Adrenal gland (tissue), 9 donors: ENCODE measurements at regions not wholly inside any gene's neighbourhood (a gene's known extent, or its start where the extent isn't known, plus 50 kb on each side); places are given as distances from the start of the nearest gene placed in this dataset.

Experiments
- DNase-seq, 7 donors: peaks; one replicate each; pipeline ENCODE4 v3.0.0-alpha.2; 2019 to 2020
- H3K27ac ChIP-seq, 5 donors: fragments of 200-600 bp; sonication (generic) in 4 of 5; 1 replicate in 3 of 5; 2 replicates in 2 of 5; pipeline versions ENCODE4 v1.5.1 to v1.8.0; 2016 to 2020; ENCODE audit warnings: mild to moderate bottlenecking in 1 of 5
- H3K27me3 ChIP-seq: fragments of 200-600 bp; 2 replicates; pipeline ENCODE4 v1.8.0; 2021
- H3K36me3 ChIP-seq, 2 donors: fragments of 200-600 bp; replicated peaks in 1 of 2; 1 replicate in 1 of 2; 2 replicates in 1 of 2; pipeline versions ENCODE4 v1.5.1 to v1.8.0; 2018 to 2022
- H3K4me1 ChIP-seq, 2 donors: fragments of 200-600 bp; replicated peaks in 1 of 2; 1 replicate in 1 of 2; 2 replicates in 1 of 2; pipeline versions ENCODE4 v1.5.1 to v1.8.0; 2018 to 2021
- H3K4me3 ChIP-seq, 4 donors: fragments of 200-600 bp; sonication (generic) in 3 of 4; one replicate each; pipeline ENCODE4 v1.5.1; 2016 to 2018
- H3K9me3 ChIP-seq, 3 donors: fragments of 200-600 bp; sonication (generic) in 1 of 3; replicated peaks in 1 of 3; 1 replicate in 2 of 3; 2 replicates in 1 of 3; pipeline versions ENCODE4 v1.5.1 to v1.8.0; 2016 to 2021
- POLR2A ChIP-seq, 2 donors: fragments of 450-650 bp; IDR thresholded peaks; one replicate each; pipeline ENCODE4 v1.6.1; 2017; ENCODE audit warnings: antibody characterized with exemption in 2 of 2, mild to moderate bottlenecking in 2 of 2, moderate library complexity in 1 of 2
- WGBS, 4 donors: extraction: QIAGEN DNeasy Blood & Tissue Kit in 2 of 4; methylation state at CpG; one replicate each; pipeline versions ENCODE4 v1.1.5 to v1.1.7; 2013 to 2017; 5-methylcytosine and 5-hydroxymethylcytosine counted together
- intact Hi-C, 2 donors: fragments of 100-400 bp; cut with DNase I; formaldehyde crosslinking; loops; one replicate each; pipeline versions ENCODE4 v1.14.1 to v1.15.0; 2022 to 2023
- TF ChIP-seq, protein P1 (sequence below), 6 experiments: fragments of 450-650 bp in 4 of 6; fragments of 200-600 bp in 2 of 6; sonication (generic) in 1 of 6; IDR thresholded peaks; 1 replicate in 5 of 6; 2 replicates in 1 of 6; pipeline versions ENCODE4 v1.5.1 to v1.8.0; 2016 to 2021; ENCODE audit warnings: antibody characterized with exemption in 6 of 6, mild to moderate bottlenecking in 2 of 6, moderate library complexity in 1 of 6
- donor health status: healthy with polysubstance abuse.
- donor health status: Bipolar disorder and iron deficiency.
- donor health status: DM: yes; HTN: yes; CAD: no.
- donor health status: DM: no; HTN: no; CAD: no.
- donor health status: DM: no; HTN: no; CAD: no.

DNA sequence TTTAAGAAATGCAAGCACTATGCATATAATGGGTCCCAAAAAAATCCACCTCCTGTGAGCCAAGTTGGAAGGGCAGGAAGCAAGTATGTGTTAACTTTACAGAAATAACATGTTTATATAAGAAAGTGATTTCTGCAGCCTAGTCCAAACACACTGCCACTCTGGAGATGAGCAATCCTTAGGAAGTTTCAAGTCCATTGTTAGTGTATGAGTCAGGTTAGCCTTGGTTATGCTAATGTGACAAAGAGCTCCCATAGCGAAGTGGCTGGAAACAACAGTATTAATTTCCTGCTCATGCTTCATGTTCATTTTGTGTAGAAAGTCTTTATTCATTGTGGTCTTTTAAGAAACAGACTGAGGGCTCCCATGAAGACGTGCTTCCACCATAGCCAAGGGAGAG lies 121.4 kb downstream of the TBXT start:
- WGBS, 4 donors: 57 to 80% (median 69%) methylated on average over 2 of the region's 2 CpGs
- no peak for DNase-seq
- intact Hi-C loops: no loop called here
- TF ChIP-seq, protein P1, sequence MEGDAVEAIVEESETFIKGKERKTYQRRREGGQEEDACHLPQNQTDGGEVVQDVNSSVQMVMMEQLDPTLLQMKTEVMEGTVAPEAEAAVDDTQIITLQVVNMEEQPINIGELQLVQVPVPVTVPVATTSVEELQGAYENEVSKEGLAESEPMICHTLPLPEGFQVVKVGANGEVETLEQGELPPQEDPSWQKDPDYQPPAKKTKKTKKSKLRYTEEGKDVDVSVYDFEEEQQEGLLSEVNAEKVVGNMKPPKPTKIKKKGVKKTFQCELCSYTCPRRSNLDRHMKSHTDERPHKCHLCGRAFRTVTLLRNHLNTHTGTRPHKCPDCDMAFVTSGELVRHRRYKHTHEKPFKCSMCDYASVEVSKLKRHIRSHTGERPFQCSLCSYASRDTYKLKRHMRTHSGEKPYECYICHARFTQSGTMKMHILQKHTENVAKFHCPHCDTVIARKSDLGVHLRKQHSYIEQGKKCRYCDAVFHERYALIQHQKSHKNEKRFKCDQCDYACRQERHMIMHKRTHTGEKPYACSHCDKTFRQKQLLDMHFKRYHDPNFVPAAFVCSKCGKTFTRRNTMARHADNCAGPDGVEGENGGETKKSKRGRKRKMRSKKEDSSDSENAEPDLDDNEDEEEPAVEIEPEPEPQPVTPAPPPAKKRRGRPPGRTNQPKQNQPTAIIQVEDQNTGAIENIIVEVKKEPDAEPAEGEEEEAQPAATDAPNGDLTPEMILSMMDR (IDR thresholded peaks at IDR 0.05): no peak
- TF ChIP-seq POLR2A (IDR thresholded peaks at IDR 0.05): no peak
- no peaks in the 10 kb centered on the region for H3K9me3 ChIP-seq
- no peaks in the 10 kb centered on the region for H3K4me1 ChIP-seq
- no peaks in the 10 kb centered on the region for H3K27me3 ChIP-seq
- no peak overlapping the region for H3K27ac ChIP-seq
- H3K4me3 ChIP-seq: no peak overlapping the region
- H3K36me3 ChIP-seq: no peaks in the 10 kb centered on the region

DNA sequence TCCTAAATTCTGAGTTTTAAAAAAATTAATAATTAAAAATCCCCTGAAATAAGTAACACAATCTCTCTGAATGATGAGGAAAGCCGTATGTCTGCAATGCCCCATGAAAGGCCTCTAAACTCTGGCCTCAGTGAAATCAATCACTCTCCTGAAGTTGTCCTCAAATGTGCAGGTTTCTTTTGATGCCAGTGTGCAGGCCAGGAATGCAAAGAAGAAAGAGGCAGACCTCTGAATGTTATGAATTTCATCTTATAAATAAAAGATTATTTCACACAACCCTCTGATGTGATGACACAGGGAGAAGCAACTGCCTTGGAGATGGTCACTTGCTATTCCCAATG lies 121.8 kb downstream of the TBXT start:
- no peak overlapping the region for H3K27ac ChIP-seq
- no peaks in the 10 kb centered on the region for H3K4me1 ChIP-seq
- intact Hi-C loops: no loop called here
- no peak overlapping the region for H3K4me3 ChIP-seq
- H3K36me3 ChIP-seq: no peaks in the 10 kb centered on the region
- no peaks in the 10 kb centered on the region for H3K9me3 ChIP-seq
- H3K27me3 ChIP-seq: no peaks in the 10 kb centered on the region
- TF ChIP-seq, protein P1 (IDR thresholded peaks at IDR 0.05): no peak
- no peak for TF ChIP-seq POLR2A (IDR thresholded peaks at IDR 0.05)
- 35 to 59% (median 45%) methylated on average over 1 of the region's 1 CpG for WGBS, 4 donors
- no peak for DNase-seq

DNA sequence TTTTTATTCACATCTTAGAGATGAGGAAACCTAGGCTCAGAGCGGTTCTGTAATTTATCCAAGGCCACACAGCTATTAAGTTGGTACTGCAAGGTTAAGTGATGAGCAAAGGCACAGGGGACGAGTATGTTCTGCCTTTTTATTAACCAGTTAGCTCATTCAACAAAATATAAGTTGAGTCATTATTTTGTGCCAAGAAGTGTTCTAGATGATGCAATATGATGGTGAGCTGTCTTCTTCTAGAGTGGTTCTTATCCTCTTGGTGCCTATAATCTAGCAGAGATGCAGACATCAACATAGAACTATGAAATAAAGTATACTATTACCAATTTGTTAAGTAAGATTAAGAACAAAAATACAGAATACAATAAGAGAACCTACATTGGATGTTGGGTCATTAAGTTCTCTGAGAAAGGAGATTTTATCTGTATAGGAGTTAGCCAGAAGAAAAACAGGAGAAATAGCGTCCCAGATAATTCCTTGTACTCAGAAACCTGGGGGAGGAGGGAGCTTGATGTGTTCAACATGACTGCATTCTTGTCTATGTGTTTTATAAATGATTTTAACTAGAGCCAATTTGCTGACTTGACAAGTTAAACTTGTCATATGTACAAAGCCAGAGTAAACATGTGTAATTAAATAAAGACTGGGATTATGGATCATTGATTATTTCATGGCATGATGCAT lies 122.3 kb downstream of the TBXT start:
- no peak for DNase-seq
- no peak overlapping the region for H3K4me3 ChIP-seq
- H3K36me3 ChIP-seq: no peaks in the 10 kb centered on the region
- no peaks in the 10 kb centered on the region for H3K27me3 ChIP-seq
- no peaks in the 10 kb centered on the region for H3K9me3 ChIP-seq
- intact Hi-C loops: no loop called here
- H3K4me1 ChIP-seq: no peaks in the 10 kb centered on the region
- TF ChIP-seq, protein P1 (IDR thresholded peaks at IDR 0.05): no peak
- TF ChIP-seq POLR2A (IDR thresholded peaks at IDR 0.05): no peak
- no peak overlapping the region for H3K27ac ChIP-seq
- WGBS, 4 donors: 45 to 54% (median 49%) methylated on average over 3 of the region's 3 CpGs

DNA sequence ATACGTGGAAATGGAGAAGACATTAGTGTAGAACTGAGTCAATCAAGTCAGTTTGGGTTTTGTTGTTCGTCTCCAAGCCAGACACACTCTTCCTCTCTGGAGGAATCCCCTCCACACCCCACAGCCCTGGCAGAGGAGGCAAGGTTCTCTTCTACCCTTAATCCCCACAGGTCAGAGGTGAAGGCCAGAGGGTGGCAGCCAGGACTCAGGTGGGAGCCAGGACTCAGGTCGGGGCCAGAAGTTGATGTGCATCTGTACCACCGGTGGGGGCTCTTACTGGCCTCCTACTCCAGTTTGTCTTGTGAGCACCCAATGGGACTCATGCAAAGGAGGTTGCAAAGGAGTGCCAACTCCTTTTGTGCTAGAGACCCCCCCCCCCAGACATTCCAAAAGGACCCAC lies 126.4 kb downstream of the TBXT start:
- TF ChIP-seq, protein P1 (IDR thresholded peaks at IDR 0.05): no peak
- no peak for TF ChIP-seq POLR2A (IDR thresholded peaks at IDR 0.05)
- DNase-seq: no peak
- intact Hi-C loops: no loop called here
- H3K9me3 ChIP-seq: no peaks in the 10 kb centered on the region
- H3K27ac ChIP-seq: no peak overlapping the region
- no peaks in the 10 kb centered on the region for H3K27me3 ChIP-seq
- H3K4me3 ChIP-seq: no peak overlapping the region
- no peaks in the 10 kb centered on the region for H3K4me1 ChIP-seq
- H3K36me3 ChIP-seq: no peaks in the 10 kb centered on the region
- WGBS, 4 donors: 75 to 82% (median 76%) methylated on average over 3 to 4 of the region's 4 CpGs
